ENCODE measurements at regions not wholly inside any gene's neighbourhood (a gene's known extent, or its start where the extent isn't known, plus 50 kb on each side); places are given as distances from the start of the nearest gene placed in this dataset.

GRCh38 chr11:30131535-30131934 lies 99.3 kb upstream of the FSHB start:
- no peak for TF ChIP-seq CTCF (IDR thresholded peaks at IDR 0.05; ENCODE audit: low read length)
- TF ChIP-seq EZH2 (IDR thresholded peaks at IDR 0.05; ENCODE audit: borderline replicate concordance, low read length), result no peak

GRCh38 chr11:30133281-30133680 lies 97.5 kb upstream of the FSHB start:
- Histone ChIP-seq H3K4me1 (ENCODE audit: insufficient read depth, low read length, severe bottlenecking) (no peaks in the 10 kb centered on the region), H2AFZ (ENCODE audit: low read length) (no peak overlapping the region), H3K4me3 (ENCODE audit: low read depth, low read length, poor library complexity, severe bottlenecking) (no peak overlapping the region), H3K9me3 (ENCODE audit: low read length) (no peaks in the 10 kb centered on the region), H3K9ac (ENCODE audit: low read length) (no peak overlapping the region), H3K4me2 (ENCODE audit: low read length) (no peak overlapping the region), H3K27me3 (ENCODE audit: insufficient read depth, low read length) (no peaks in the 10 kb centered on the region), H3K79me2 (ENCODE audit: insufficient read depth, low read length) (no peaks in the 10 kb centered on the region), H3K36me3 (ENCODE audit: insufficient read depth, low read length) (no peaks in the 10 kb centered on the region), H3K27ac (ENCODE audit: low read depth, low read length, poor library complexity, severe bottlenecking) (no peak overlapping the region), H3K9me2 (ENCODE audit: low read depth, low read length) (no peaks in the 10 kb centered on the region), H4K20me1 (ENCODE audit: insufficient read depth, low read length) (no peaks in the 10 kb centered on the region), H3F3A (ENCODE audit: insufficient read depth, low read length) (no peaks in the 10 kb centered on the region)
- TF ChIP-seq CTCF (IDR thresholded peaks at IDR 0.05; ENCODE audit: low read length) (no peak), EZH2 (IDR thresholded peaks at IDR 0.05; ENCODE audit: borderline replicate concordance, low read length) (no peak)

More at GRCh38 chr11:30131535-30131934, 99.3 kb upstream of the FSHB start:
- Histone ChIP-seq H3K27ac (ENCODE audit: low read depth, low read length, poor library complexity, severe bottlenecking) (no peak overlapping the region), H3K79me2 (ENCODE audit: insufficient read depth, low read length) (no peaks in the 10 kb centered on the region), H3K4me2 (ENCODE audit: low read length) (no peak overlapping the region), H3K36me3 (ENCODE audit: insufficient read depth, low read length) (no peaks in the 10 kb centered on the region), H3K4me3 (ENCODE audit: low read depth, low read length, poor library complexity, severe bottlenecking) (no peak overlapping the region), H2AFZ (ENCODE audit: low read length) (no peak overlapping the region), H3K9me2 (ENCODE audit: low read depth, low read length) (no peaks in the 10 kb centered on the region), H4K20me1 (ENCODE audit: insufficient read depth, low read length) (no peaks in the 10 kb centered on the region), H3K9ac (ENCODE audit: low read length) (no peak overlapping the region), H3K4me1 (ENCODE audit: insufficient read depth, low read length, severe bottlenecking) (no peaks in the 10 kb centered on the region), H3F3A (ENCODE audit: insufficient read depth, low read length) (no peaks in the 10 kb centered on the region), H3K27me3 (ENCODE audit: insufficient read depth, low read length) (no peaks in the 10 kb centered on the region), H3K9me3 (ENCODE audit: low read length) (no peaks in the 10 kb centered on the region)

GRCh38 chr11:30143098-30143705 lies 87.6 kb upstream of the FSHB start:
- Histone ChIP-seq H4K20me1 (ENCODE audit: insufficient read depth, low read length) (no peaks in the 10 kb centered on the region), H3K9me2 (ENCODE audit: low read depth, low read length) (no peaks in the 10 kb centered on the region), H2AFZ (ENCODE audit: low read length) (no peak overlapping the region), H3K27me3 (ENCODE audit: insufficient read depth, low read length) (no peaks in the 10 kb centered on the region), H3K4me3 (ENCODE audit: low read depth, low read length, poor library complexity, severe bottlenecking) (no peak overlapping the region), H3K4me2 (ENCODE audit: low read length) (no peak overlapping the region), H3K36me3 (ENCODE audit: insufficient read depth, low read length) (no peaks in the 10 kb centered on the region), H3K9ac (ENCODE audit: low read length) (no peak overlapping the region), H3K9me3 (ENCODE audit: low read length) (no peaks in the 10 kb centered on the region), H3K4me1 (ENCODE audit: insufficient read depth, low read length, severe bottlenecking) (no peaks in the 10 kb centered on the region), H3K27ac (ENCODE audit: low read depth, low read length, poor library complexity, severe bottlenecking) (no peak overlapping the region), H3K79me2 (ENCODE audit: insufficient read depth, low read length) (no peaks in the 10 kb centered on the region), H3F3A (ENCODE audit: insufficient read depth, low read length) (no peaks in the 10 kb centered on the region)
- peak; percentile 74 for TF ChIP-seq CTCF (IDR thresholded peaks at IDR 0.05; ENCODE audit: low read length)
- no peak for TF ChIP-seq EZH2 (IDR thresholded peaks at IDR 0.05; ENCODE audit: borderline replicate concordance, low read length)

Data from OCI-LY1 (cell line).